ENCODE measurements at regions not wholly inside any gene's neighbourhood (a gene's known extent, or its start where the extent isn't known, plus 50 kb on each side); places are given as distances from the start of the nearest gene placed in this dataset.

DNA sequence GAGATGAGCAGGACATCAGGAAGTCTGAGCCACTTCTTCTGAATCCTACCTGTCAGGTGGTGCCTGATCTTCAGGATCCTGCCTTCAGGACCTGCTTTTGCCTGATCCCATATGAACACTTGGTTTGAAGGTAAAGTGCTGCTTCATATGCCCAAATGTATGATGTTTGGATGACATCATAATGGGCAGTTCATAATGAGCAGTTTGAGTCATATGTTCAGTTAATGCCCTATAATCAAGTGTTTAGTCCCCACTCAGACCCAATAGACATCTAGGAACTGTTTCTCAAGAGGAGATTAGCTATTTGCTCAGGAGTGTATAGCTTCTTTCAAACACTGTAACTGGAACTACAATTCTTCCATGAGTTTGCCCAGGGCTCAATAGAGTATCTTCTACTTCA, 58.8 kb downstream of the POLR1D start:
- RAD21 ChIA-PET (ENCODE audit: unreplicated experiment), result no interaction called here
- Histone ChIP-seq H3K27me3 (replicated peaks in 1 of 2; ENCODE audit: control insufficient read depth in 2 of 2, insufficient read depth in 2 of 2, low read length in 1 of 2) (no peaks in the 10 kb centered on the region), H4K20me1 (ENCODE audit: control insufficient read depth, insufficient read depth) (no peaks in the 10 kb centered on the region), H3K27ac (ENCODE audit: control insufficient read depth, insufficient read depth) (no peak overlapping the region), H3K4me2 (ENCODE audit: control insufficient read depth, insufficient read depth) (no peak overlapping the region), H2AFZ (ENCODE audit: control insufficient read depth, low read depth, low read length) (no peak overlapping the region), H3K9me3 (replicated peaks; ENCODE audit: control insufficient read depth, insufficient read depth, low read length) (no peaks in the 10 kb centered on the region), H3K36me3 (ENCODE audit: control insufficient read depth in 2 of 2, insufficient read depth in 2 of 2, low read length in 1 of 2) (no peaks in the 10 kb centered on the region), H3K4me3 (no peak overlapping the region), H3K9ac (ENCODE audit: control insufficient read depth, insufficient read depth, low read length) (no peak overlapping the region), H3K79me2 (ENCODE audit: control insufficient read depth, insufficient read depth, low read length) (no peaks in the 10 kb centered on the region), H3K4me1 (ENCODE audit: control insufficient read depth, insufficient read depth, low read length) (no peaks in the 10 kb centered on the region)
- CTCF ChIA-PET, result no interaction called here
- ATAC-seq (no peak), FAIRE-seq (no peak), DNase-seq (ENCODE audit: low read depth, low spot score) (no peak)
- no peak for TF ChIP-seq MEF2A (IDR thresholded peaks at IDR 0.05; ENCODE audit: insufficient read depth, low read depth, low read length)
- TF ChIP-seq SIX5 (IDR thresholded peaks at IDR 0.05; ENCODE audit: low read depth, low read length, severe bottlenecking), result no peak
- no peak for TF ChIP-seq EED (IDR thresholded peaks at IDR 0.05; ENCODE audit: low read depth)
- TF ChIP-seq HDAC2 (IDR thresholded peaks at IDR 0.05), result no peak
- TF ChIP-seq CBX3 (IDR thresholded peaks at IDR 0.05; ENCODE audit: borderline replicate concordance, low read depth), result no peak
- no peak for TF ChIP-seq TARDBP (IDR thresholded peaks at IDR 0.05; ENCODE audit: borderline replicate concordance)
- TF ChIP-seq CBFB (IDR thresholded peaks at IDR 0.05; ENCODE audit: low read depth), result no peak
- TF ChIP-seq, protein P1, sequence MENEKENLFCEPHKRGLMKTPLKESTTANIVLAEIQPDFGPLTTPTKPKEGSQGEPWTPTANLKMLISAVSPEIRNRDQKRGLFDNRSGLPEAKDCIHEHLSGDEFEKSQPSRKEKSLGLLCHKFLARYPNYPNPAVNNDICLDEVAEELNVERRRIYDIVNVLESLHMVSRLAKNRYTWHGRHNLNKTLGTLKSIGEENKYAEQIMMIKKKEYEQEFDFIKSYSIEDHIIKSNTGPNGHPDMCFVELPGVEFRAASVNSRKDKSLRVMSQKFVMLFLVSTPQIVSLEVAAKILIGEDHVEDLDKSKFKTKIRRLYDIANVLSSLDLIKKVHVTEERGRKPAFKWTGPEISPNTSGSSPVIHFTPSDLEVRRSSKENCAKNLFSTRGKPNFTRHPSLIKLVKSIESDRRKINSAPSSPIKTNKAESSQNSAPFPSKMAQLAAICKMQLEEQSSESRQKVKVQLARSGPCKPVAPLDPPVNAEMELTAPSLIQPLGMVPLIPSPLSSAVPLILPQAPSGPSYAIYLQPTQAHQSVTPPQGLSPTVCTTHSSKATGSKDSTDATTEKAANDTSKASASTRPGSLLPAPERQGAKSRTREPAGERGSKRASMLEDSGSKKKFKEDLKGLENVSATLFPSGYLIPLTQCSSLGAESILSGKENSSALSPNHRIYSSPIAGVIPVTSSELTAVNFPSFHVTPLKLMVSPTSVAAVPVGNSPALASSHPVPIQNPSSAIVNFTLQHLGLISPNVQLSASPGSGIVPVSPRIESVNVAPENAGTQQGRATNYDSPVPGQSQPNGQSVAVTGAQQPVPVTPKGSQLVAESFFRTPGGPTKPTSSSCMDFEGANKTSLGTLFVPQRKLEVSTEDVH (IDR thresholded peaks at IDR 0.05; ENCODE audit: low read depth, partially characterized antibody), result no peak
- TF ChIP-seq, protein P2, sequence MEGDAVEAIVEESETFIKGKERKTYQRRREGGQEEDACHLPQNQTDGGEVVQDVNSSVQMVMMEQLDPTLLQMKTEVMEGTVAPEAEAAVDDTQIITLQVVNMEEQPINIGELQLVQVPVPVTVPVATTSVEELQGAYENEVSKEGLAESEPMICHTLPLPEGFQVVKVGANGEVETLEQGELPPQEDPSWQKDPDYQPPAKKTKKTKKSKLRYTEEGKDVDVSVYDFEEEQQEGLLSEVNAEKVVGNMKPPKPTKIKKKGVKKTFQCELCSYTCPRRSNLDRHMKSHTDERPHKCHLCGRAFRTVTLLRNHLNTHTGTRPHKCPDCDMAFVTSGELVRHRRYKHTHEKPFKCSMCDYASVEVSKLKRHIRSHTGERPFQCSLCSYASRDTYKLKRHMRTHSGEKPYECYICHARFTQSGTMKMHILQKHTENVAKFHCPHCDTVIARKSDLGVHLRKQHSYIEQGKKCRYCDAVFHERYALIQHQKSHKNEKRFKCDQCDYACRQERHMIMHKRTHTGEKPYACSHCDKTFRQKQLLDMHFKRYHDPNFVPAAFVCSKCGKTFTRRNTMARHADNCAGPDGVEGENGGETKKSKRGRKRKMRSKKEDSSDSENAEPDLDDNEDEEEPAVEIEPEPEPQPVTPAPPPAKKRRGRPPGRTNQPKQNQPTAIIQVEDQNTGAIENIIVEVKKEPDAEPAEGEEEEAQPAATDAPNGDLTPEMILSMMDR (IDR thresholded peaks at IDR 0.05 in 2 of 3, conservative IDR thresholded peaks at IDR 0.05 in 1 of 3; ENCODE audit: control insufficient read depth in 2 of 3, extremely low read depth in 1 of 3, insufficient read depth in 1 of 3, low read depth in 3 of 3, low read length in 3 of 3), result no peak
- TF ChIP-seq CHD4 (IDR thresholded peaks at IDR 0.05), result no peak
- TF ChIP-seq ZNF274 (IDR thresholded peaks at IDR 0.05; ENCODE audit: insufficient read depth, insufficient read length), result no peak
- TF ChIP-seq PAX8 (IDR thresholded peaks at IDR 0.05), result no peak
- TF ChIP-seq, protein P3, sequence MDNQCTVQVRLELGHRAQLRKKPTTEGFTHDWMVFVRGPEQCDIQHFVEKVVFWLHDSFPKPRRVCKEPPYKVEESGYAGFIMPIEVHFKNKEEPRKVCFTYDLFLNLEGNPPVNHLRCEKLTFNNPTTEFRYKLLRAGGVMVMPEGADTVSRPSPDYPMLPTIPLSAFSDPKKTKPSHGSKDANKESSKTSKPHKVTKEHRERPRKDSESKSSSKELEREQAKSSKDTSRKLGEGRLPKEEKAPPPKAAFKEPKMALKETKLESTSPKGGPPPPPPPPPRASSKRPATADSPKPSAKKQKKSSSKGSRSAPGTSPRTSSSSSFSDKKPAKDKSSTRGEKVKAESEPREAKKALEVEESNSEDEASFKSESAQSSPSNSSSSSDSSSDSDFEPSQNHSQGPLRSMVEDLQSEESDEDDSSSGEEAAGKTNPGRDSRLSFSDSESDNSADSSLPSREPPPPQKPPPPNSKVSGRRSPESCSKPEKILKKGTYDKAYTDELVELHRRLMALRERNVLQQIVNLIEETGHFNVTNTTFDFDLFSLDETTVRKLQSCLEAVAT (IDR thresholded peaks at IDR 0.05), result no peak
- no peak for TF ChIP-seq NR2C2 (IDR thresholded peaks at IDR 0.05; ENCODE audit: borderline replicate concordance, control insufficient read depth, insufficient read length, low read depth)
- TF ChIP-seq RUNX3 (IDR thresholded peaks at IDR 0.05; ENCODE audit: low read length), result no peak
- no peak for TF ChIP-seq CREM (IDR thresholded peaks at IDR 0.05; ENCODE audit: low read depth)
- no peak for TF ChIP-seq SMAD1 (IDR thresholded peaks at IDR 0.05; ENCODE audit: low read depth, partially characterized antibody)
- no peak for TF ChIP-seq STAT3 (IDR thresholded peaks at IDR 0.05; ENCODE audit: low read depth, low read length)
- POLR2A ChIA-PET, result no interaction called here
- in situ Hi-C loops (cut with MboI) (no loop called here), intact Hi-C loops (cut with micrococcal nuclease; ENCODE audit: unreplicated experiment) (no loop called here)
- BruUV-seq (replicated peaks), result no TSS peak
- SMC1A ChIA-PET (ENCODE audit: uncharacterized antibody, unreplicated experiment), result interaction anchor here (1.4 to 1.6 kb wide), 2 partner anchors 122 to 147 kb away, joined by 3 to 4 read pairs; no protein-coding TSS in a partner anchor

Data from GM12878 (cell line).